ENCODE measurements at regions not wholly inside any gene's neighbourhood (a gene's known extent, or its start where the extent isn't known, plus 50 kb on each side); places are given as distances from the start of the nearest gene placed in this dataset.

DNA sequence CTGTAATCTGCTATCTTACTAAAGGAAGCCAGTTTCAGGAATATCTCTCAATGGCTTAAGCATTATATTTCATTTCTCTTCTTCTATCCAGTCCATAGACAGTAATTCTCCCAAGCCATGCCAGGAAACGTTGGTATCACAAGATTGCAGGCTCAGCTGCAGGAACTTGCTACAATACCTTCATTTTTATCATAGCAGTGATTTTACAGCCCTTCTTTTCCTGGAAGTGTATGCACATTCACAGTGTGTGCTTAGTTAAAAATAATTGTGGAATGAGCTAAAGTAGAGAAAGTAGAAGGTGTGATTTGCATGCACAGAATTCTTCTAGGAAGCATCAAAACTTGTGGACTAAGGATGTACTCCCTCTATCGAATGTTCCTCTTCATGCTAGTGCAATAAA lies 647.2 kb upstream of the PTBP2 start:
- TF ChIP-seq, protein P1, sequence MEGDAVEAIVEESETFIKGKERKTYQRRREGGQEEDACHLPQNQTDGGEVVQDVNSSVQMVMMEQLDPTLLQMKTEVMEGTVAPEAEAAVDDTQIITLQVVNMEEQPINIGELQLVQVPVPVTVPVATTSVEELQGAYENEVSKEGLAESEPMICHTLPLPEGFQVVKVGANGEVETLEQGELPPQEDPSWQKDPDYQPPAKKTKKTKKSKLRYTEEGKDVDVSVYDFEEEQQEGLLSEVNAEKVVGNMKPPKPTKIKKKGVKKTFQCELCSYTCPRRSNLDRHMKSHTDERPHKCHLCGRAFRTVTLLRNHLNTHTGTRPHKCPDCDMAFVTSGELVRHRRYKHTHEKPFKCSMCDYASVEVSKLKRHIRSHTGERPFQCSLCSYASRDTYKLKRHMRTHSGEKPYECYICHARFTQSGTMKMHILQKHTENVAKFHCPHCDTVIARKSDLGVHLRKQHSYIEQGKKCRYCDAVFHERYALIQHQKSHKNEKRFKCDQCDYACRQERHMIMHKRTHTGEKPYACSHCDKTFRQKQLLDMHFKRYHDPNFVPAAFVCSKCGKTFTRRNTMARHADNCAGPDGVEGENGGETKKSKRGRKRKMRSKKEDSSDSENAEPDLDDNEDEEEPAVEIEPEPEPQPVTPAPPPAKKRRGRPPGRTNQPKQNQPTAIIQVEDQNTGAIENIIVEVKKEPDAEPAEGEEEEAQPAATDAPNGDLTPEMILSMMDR (IDR thresholded peaks at IDR 0.05; ENCODE audit: insufficient read depth, low read depth, low read length) = no peak
- no peak for TF ChIP-seq EZH2 (IDR thresholded peaks at IDR 0.05; ENCODE audit: insufficient read depth, low read length)

Measured in astrocyte (in vitro differentiated cells and primary cell).